ENCODE measurements at regions not wholly inside any gene's neighbourhood (a gene's known extent, or its start where the extent isn't known, plus 50 kb on each side); places are given as distances from the start of the nearest gene placed in this dataset.

- TF ChIP-seq CTCF (conservative IDR thresholded peaks at IDR 0.05) (no peak), EZH2 (IDR thresholded peaks at IDR 0.05; ENCODE audit: low read depth) (no peak)
Observed at GRCh38 chr4:27194599-27195176, 334.0 kb downstream of the STIM2 start.
